ENCODE measurements at regions not wholly inside any gene's neighbourhood (a gene's known extent, or its start where the extent isn't known, plus 50 kb on each side); places are given as distances from the start of the nearest gene placed in this dataset.

GRCh38 chr4:157459785-157460184 lies 239.3 kb downstream of the GRIA2 start:
- DNase-seq, result peak; percentile 32

- no peak for DNase-seq
These were observed 226.7 kb downstream of the GRIA2 start for GRCh38 chr4:157447195-157447594.

GRCh38 chr4:157444014-157444413 lies 223.5 kb downstream of the GRIA2 start:
- DNase-seq, result no peak

DNA sequence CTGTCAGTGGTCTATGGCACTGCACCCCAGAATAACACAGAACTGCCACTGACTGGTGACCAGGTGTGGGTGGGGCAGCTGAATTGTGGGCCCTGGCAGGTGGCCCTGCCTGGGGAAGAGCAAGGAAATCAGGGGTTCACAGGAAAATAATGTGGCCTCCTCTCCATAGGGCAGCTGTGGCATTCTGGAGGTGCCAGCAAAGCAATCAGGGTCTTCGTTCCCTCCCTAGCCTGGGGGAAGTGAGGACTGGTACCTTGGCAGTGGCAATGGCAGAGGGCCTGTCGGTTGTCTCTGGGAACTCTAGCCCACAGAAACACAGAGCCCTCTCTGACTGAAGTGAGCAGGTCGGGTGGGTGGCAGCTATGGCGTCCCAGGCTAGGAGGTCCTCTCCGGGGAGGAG lies 223.0 kb downstream of the GRIA2 start:
- DNase-seq, result no peak

- no peak for DNase-seq
These were observed 205.4 kb downstream of the GRIA2 start for GRCh38 chr4:157425897-157426296.

DNA sequence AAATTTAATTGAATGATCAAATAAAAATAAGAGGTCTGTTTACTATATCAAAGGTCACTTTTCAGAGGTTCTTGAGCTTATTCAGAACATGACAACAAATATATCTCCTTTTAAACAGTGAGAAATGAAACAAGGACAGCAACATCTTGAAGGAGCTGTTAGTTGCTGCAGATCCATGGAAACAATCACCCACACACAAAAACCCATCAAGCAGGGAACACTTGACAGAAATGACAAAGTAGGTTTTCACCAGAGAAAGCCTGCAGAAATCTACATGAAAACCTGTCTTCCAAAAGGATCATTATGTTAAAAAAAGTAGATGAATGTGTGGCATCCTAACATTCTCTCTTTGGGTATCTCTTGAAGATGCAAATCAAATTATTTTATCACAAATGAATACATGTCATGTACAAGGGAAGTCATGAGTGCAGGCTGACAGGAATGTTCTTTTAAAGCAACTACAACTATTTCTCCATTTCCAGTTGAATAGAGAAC lies 203.0 kb downstream of the GRIA2 start:
- no peak for DNase-seq

DNA sequence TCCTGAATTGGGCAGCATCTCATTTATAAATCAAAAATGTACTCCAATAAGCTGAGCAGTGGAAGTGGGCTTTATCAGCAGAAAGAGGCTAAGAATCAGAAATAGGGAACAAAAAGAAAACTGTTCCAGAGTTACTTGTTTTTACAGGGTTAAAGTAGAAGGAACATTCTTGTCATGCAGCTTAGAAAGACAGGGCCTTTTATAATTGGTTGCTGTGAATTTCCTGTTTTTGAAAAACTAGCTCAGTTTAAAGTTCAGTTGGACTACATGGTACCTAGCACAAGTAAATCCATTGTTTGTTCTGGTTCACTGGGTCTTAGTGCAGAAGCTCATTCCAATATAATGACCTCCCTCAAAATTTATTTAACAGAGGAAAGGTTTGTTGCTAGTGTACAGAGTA lies 200.8 kb downstream of the GRIA2 start:
- peak; percentile 5 for DNase-seq
